ENCODE measurements at regions not wholly inside any gene's neighbourhood (a gene's known extent, or its start where the extent isn't known, plus 50 kb on each side); places are given as distances from the start of the nearest gene placed in this dataset.

DNA sequence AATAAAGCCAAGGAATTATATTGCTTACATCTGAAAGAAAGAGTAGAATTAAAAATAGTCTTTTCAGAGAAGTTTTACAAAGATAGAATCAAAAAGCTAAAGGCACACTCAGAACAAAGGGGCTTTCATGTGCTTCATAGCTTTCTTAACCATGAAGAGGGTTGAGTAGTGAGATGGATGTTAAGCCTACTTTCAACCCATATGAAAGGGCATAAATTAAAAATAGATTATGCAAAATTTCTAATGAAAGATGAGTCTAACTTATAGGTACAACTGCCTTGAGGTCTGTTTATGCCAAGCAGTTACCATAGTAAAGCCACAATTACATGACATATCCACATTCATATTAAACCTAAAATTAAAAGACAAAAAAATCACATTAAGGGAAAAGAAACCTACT lies 223.3 kb upstream of the ARHGEF26 start:
- no peak for DNase-seq (ENCODE audit: low spot score)
- ChIA-PET POLR2A (no interaction called here), CTCF (interaction anchor here (1.0 kb wide), 1 partner anchor 11 kb away, joined by 3 read pairs; no protein-coding TSS in a partner anchor)
- TF ChIP-seq, protein P1, sequence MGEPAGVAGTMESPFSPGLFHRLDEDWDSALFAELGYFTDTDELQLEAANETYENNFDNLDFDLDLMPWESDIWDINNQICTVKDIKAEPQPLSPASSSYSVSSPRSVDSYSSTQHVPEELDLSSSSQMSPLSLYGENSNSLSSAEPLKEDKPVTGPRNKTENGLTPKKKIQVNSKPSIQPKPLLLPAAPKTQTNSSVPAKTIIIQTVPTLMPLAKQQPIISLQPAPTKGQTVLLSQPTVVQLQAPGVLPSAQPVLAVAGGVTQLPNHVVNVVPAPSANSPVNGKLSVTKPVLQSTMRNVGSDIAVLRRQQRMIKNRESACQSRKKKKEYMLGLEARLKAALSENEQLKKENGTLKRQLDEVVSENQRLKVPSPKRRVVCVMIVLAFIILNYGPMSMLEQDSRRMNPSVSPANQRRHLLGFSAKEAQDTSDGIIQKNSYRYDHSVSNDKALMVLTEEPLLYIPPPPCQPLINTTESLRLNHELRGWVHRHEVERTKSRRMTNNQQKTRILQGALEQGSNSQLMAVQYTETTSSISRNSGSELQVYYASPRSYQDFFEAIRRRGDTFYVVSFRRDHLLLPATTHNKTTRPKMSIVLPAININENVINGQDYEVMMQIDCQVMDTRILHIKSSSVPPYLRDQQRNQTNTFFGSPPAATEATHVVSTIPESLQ (CRISPR knock-in tag; IDR thresholded peaks at IDR 0.05), result no peak
- TF ChIP-seq, protein P2, sequence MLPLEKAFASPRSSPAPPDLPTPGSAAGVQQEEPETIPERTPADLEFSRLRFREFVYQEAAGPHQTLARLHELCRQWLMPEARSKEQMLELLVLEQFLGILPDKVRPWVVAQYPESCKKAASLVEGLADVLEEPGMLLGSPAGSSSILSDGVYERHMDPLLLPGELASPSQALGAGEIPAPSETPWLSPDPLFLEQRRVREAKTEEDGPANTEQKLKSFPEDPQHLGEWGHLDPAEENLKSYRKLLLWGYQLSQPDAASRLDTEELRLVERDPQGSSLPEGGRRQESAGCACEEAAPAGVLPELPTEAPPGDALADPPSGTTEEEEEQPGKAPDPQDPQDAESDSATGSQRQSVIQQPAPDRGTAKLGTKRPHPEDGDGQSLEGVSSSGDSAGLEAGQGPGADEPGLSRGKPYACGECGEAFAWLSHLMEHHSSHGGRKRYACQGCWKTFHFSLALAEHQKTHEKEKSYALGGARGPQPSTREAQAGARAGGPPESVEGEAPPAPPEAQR (CRISPR knock-in tag; IDR thresholded peaks at IDR 0.05), result no peak
- TF ChIP-seq FOXK1 (CRISPR knock-in tag; IDR thresholded peaks at IDR 0.05) (no peak), JAZF1 (CRISPR knock-in tag; IDR thresholded peaks at IDR 0.05) (no peak), ETV6 (CRISPR knock-in tag; IDR thresholded peaks at IDR 0.05) (no peak), NR3C1 (CRISPR knock-in tag; conservative IDR thresholded peaks at IDR 0.05; ENCODE audit: low read depth) (no peak), HMGA2 (CRISPR knock-in tag; IDR thresholded peaks at IDR 0.05) (no peak), ATF1 (CRISPR knock-in tag; IDR thresholded peaks at IDR 0.05) (no peak), ZNF138 (CRISPR knock-in tag; conservative IDR thresholded peaks at IDR 0.05) (no peak), ZNF232 (CRISPR knock-in tag; IDR thresholded peaks at IDR 0.05) (no peak), RORB (CRISPR knock-in tag; IDR thresholded peaks at IDR 0.05) (no peak), TCF7 (CRISPR knock-in tag; IDR thresholded peaks at IDR 0.05; ENCODE audit: low read depth) (no peak)
- TF ChIP-seq, protein P3, sequence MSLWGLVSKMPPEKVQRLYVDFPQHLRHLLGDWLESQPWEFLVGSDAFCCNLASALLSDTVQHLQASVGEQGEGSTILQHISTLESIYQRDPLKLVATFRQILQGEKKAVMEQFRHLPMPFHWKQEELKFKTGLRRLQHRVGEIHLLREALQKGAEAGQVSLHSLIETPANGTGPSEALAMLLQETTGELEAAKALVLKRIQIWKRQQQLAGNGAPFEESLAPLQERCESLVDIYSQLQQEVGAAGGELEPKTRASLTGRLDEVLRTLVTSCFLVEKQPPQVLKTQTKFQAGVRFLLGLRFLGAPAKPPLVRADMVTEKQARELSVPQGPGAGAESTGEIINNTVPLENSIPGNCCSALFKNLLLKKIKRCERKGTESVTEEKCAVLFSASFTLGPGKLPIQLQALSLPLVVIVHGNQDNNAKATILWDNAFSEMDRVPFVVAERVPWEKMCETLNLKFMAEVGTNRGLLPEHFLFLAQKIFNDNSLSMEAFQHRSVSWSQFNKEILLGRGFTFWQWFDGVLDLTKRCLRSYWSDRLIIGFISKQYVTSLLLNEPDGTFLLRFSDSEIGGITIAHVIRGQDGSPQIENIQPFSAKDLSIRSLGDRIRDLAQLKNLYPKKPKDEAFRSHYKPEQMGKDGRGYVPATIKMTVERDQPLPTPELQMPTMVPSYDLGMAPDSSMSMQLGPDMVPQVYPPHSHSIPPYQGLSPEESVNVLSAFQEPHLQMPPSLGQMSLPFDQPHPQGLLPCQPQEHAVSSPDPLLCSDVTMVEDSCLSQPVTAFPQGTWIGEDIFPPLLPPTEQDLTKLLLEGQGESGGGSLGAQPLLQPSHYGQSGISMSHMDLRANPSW (CRISPR knock-in tag; conservative IDR thresholded peaks at IDR 0.05; ENCODE audit: low read depth), result no peak
- TF ChIP-seq, protein P4, sequence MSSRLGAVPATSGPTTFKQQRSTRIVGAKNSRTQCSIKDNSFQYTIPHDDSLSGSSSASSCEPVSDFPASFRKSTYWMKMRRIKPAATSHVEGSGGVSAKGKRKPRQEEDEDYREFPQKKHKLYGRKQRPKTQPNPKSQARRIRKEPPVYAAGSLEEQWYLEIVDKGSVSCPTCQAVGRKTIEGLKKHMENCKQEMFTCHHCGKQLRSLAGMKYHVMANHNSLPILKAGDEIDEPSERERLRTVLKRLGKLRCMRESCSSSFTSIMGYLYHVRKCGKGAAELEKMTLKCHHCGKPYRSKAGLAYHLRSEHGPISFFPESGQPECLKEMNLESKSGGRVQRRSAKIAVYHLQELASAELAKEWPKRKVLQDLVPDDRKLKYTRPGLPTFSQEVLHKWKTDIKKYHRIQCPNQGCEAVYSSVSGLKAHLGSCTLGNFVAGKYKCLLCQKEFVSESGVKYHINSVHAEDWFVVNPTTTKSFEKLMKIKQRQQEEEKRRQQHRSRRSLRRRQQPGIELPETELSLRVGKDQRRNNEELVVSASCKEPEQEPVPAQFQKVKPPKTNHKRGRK (CRISPR knock-in tag; IDR thresholded peaks at IDR 0.05; ENCODE audit: borderline replicate concordance), result no peak
- TF ChIP-seq, protein P5, sequence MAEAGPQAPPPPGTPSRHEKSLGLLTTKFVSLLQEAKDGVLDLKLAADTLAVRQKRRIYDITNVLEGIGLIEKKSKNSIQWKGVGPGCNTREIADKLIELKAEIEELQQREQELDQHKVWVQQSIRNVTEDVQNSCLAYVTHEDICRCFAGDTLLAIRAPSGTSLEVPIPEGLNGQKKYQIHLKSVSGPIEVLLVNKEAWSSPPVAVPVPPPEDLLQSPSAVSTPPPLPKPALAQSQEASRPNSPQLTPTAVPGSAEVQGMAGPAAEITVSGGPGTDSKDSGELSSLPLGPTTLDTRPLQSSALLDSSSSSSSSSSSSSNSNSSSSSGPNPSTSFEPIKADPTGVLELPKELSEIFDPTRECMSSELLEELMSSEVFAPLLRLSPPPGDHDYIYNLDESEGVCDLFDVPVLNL (CRISPR knock-in tag; IDR thresholded peaks at IDR 0.05; ENCODE audit: borderline replicate concordance, low read depth), result no peak
- TF ChIP-seq, protein P6, sequence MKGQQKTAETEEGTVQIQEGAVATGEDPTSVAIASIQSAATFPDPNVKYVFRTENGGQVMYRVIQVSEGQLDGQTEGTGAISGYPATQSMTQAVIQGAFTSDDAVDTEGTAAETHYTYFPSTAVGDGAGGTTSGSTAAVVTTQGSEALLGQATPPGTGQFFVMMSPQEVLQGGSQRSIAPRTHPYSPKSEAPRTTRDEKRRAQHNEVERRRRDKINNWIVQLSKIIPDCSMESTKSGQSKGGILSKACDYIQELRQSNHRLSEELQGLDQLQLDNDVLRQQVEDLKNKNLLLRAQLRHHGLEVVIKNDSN (CRISPR knock-in tag; IDR thresholded peaks at IDR 0.05), result no peak
- TF ChIP-seq, protein P7, sequence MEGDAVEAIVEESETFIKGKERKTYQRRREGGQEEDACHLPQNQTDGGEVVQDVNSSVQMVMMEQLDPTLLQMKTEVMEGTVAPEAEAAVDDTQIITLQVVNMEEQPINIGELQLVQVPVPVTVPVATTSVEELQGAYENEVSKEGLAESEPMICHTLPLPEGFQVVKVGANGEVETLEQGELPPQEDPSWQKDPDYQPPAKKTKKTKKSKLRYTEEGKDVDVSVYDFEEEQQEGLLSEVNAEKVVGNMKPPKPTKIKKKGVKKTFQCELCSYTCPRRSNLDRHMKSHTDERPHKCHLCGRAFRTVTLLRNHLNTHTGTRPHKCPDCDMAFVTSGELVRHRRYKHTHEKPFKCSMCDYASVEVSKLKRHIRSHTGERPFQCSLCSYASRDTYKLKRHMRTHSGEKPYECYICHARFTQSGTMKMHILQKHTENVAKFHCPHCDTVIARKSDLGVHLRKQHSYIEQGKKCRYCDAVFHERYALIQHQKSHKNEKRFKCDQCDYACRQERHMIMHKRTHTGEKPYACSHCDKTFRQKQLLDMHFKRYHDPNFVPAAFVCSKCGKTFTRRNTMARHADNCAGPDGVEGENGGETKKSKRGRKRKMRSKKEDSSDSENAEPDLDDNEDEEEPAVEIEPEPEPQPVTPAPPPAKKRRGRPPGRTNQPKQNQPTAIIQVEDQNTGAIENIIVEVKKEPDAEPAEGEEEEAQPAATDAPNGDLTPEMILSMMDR (IDR thresholded peaks at IDR 0.05), result no peak
- TF ChIP-seq, protein P8, sequence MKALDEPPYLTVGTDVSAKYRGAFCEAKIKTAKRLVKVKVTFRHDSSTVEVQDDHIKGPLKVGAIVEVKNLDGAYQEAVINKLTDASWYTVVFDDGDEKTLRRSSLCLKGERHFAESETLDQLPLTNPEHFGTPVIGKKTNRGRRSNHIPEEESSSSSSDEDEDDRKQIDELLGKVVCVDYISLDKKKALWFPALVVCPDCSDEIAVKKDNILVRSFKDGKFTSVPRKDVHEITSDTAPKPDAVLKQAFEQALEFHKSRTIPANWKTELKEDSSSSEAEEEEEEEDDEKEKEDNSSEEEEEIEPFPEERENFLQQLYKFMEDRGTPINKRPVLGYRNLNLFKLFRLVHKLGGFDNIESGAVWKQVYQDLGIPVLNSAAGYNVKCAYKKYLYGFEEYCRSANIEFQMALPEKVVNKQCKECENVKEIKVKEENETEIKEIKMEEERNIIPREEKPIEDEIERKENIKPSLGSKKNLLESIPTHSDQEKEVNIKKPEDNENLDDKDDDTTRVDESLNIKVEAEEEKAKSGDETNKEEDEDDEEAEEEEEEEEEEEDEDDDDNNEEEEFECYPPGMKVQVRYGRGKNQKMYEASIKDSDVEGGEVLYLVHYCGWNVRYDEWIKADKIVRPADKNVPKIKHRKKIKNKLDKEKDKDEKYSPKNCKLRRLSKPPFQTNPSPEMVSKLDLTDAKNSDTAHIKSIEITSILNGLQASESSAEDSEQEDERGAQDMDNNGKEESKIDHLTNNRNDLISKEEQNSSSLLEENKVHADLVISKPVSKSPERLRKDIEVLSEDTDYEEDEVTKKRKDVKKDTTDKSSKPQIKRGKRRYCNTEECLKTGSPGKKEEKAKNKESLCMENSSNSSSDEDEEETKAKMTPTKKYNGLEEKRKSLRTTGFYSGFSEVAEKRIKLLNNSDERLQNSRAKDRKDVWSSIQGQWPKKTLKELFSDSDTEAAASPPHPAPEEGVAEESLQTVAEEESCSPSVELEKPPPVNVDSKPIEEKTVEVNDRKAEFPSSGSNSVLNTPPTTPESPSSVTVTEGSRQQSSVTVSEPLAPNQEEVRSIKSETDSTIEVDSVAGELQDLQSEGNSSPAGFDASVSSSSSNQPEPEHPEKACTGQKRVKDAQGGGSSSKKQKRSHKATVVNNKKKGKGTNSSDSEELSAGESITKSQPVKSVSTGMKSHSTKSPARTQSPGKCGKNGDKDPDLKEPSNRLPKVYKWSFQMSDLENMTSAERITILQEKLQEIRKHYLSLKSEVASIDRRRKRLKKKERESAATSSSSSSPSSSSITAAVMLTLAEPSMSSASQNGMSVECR (CRISPR knock-in tag; IDR thresholded peaks at IDR 0.05; ENCODE audit: borderline replicate concordance), result no peak
- Mint-ChIP-seq H3K27me3 (ENCODE audit: low read depth) (no peaks in the 10 kb centered on the region), H3K4me3 (no peak overlapping the region), H3K27ac (no peak overlapping the region), H3K4me1 (0 out of 2 replicates have a peak, but pooled peaks cover 3% of the 10 kb centered on the region), H3K36me3 (no peaks in the 10 kb centered on the region), H3K9me3 (no peaks in the 10 kb centered on the region)
- ATAC-seq, result no peak

Measured in WTC11 (cell line).